A673 (cell line): ENCODE measurements at regions not wholly inside any gene's neighbourhood (a gene's known extent, or its start where the extent isn't known, plus 50 kb on each side); places are given as distances from the start of the nearest gene placed in this dataset.
"Not testable (repeated sequence)": the region's sequence is repeated elsewhere in the genome, so short reads cannot be mapped to it uniquely, and the experiment has no call there.

Experiments
- EZH2 ChIP-seq: fragments of 200-600 bp; sonication (generic); IDR thresholded peaks from 2 replicates; pipeline ENCODE4 v1.6.1; 2017; ENCODE audit warnings: borderline replicate concordance, low read depth, mild to moderate bottlenecking, mixed read lengths, antibody characterized with exemption, low read length; ENCODE audit not compliant: poor library complexity, severe bottlenecking
- TF ChIP-seq, protein P1 (sequence below): fragments of 300-800, 200-600 bp; sonication (generic); conservative IDR thresholded peaks from 2 replicates; pipeline ENCODE4 v1.5.1; 2017; ENCODE audit warnings: low read depth, mild to moderate bottlenecking, antibody characterized with exemption, low read length, moderate library complexity, mixed read lengths

DNA sequence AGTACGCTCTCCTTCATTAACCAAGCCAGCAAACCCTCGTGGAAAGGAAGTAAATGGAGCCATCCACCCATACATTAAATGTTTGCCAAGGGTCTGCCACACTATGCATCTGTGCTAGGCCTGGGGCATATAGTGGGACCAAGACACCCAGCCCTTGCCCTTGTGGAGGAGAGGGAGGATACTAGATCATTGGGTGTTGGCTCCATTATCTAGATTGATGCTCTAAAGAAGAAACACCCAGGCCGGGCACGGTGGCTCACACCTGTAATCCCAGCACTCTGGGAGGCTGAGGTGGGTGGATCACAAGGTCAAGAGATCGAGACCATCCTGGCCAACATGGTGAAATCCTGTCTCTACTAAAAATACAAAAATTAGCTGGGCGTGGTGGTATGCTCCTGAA, 193.3 kb upstream of the CDH5 start:
- not testable (repeated sequence) for TF ChIP-seq EZH2
- TF ChIP-seq, protein P1, sequence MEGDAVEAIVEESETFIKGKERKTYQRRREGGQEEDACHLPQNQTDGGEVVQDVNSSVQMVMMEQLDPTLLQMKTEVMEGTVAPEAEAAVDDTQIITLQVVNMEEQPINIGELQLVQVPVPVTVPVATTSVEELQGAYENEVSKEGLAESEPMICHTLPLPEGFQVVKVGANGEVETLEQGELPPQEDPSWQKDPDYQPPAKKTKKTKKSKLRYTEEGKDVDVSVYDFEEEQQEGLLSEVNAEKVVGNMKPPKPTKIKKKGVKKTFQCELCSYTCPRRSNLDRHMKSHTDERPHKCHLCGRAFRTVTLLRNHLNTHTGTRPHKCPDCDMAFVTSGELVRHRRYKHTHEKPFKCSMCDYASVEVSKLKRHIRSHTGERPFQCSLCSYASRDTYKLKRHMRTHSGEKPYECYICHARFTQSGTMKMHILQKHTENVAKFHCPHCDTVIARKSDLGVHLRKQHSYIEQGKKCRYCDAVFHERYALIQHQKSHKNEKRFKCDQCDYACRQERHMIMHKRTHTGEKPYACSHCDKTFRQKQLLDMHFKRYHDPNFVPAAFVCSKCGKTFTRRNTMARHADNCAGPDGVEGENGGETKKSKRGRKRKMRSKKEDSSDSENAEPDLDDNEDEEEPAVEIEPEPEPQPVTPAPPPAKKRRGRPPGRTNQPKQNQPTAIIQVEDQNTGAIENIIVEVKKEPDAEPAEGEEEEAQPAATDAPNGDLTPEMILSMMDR, result not testable (repeated sequence)
